ENCODE measurements at regions not wholly inside any gene's neighbourhood (a gene's known extent, or its start where the extent isn't known, plus 50 kb on each side); places are given as distances from the start of the nearest gene placed in this dataset.

DNA sequence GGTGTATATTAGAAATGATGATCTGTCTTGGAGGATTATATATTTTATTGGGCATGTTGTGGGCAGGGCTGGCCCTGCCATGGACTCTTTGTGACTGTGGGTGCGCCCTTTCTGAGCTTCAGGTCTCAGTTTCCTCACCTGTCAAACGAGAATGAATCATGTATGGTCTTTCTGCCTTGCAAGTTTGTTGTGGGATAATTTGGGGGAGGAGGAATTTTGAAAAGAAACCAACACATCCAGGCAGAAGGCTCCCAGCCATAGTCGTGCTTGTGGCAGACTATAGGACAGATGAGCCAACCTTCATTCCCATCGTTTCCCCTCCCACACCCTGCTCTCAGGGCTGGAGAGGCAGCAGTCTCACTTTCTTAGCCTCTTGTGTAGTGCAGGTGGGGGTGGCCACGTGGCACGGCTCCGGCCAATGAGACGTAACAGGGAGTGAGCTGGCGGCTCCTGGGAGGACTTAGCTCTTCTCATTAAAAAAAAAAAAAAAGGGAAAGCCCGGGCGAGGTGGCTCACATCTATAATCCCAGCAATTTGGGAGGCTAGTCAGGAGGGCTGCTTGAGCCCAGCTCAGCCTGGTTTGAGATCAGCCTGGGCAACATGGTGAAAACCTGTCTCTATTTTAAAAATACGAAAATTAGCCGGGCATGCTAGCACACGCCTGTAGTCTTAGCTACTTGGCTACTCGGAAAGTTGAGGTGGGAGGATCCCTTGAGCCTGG is 63.1 kb downstream of the RHOB start:
- Histone ChIP-seq H4K12ac (ENCODE audit: low read depth, low read length) (no peak overlapping the region), H3K36me3 (ENCODE audit: control insufficient read depth in 1 of 2, insufficient read depth in 2 of 2, low read length in 2 of 2) (no peaks in the 10 kb centered on the region), H2AK5ac (ENCODE audit: low read length) (peak overlapping the region; percentile 15), H3K79me1 (ENCODE audit: low read length) (peaks cover 37% of the 10 kb centered on the region), H3K4ac (ENCODE audit: low read depth, low read length) (no peak overlapping the region), H3K79me2 (ENCODE audit: control insufficient read depth, insufficient read depth, low read length, poor library complexity) (peaks cover 2% of the 10 kb centered on the region), H3K23ac (ENCODE audit: low read length) (no peak overlapping the region), H3K14ac (ENCODE audit: low read length) (no peak overlapping the region), H2BK120ac (ENCODE audit: insufficient read depth, low read length, poor library complexity) (no peak overlapping the region), H4K91ac (ENCODE audit: low read depth, low read length) (peak overlapping the region; percentile 19), H3K27ac (ENCODE audit: low read depth, low read length) (no peak overlapping the region), H3K4me2 (ENCODE audit: low read length) (no peak overlapping the region), H3K18ac (ENCODE audit: low read length) (no peak overlapping the region), H2AFZ (ENCODE audit: insufficient read depth, low read length, poor library complexity) (no peak overlapping the region), H3K4me1 (ENCODE audit: control insufficient read depth in 1 of 2, insufficient read depth in 2 of 2, low read length in 2 of 2) (peaks cover 27 to 30% of the 10 kb centered on the region in 2 experiments), H2BK5ac (ENCODE audit: low read depth, low read length, poor library complexity) (no peak overlapping the region), H3K27me3 (ENCODE audit: insufficient read depth, low read length) (no peaks in the 10 kb centered on the region), H2BK12ac (ENCODE audit: low read length) (peak overlapping the region; percentile 56), H4K8ac (ENCODE audit: low read depth, low read length) (peak overlapping the region; percentile 42), H3K9me3 (ENCODE audit: insufficient read depth, low read depth, low read length) (peaks cover 3% of the 10 kb centered on the region), H3K4me3 (ENCODE audit: low read depth, low read length) (no peak overlapping the region), H3K9ac (ENCODE audit: low read length) (no peak overlapping the region)
- WGBS (ENCODE audit: extremely low coverage, insufficient coverage, insufficient read length): no CpG with 5 or more reads among the region's 15 CpGs
- DNase-seq: peak; percentile 90 to 95

DNA sequence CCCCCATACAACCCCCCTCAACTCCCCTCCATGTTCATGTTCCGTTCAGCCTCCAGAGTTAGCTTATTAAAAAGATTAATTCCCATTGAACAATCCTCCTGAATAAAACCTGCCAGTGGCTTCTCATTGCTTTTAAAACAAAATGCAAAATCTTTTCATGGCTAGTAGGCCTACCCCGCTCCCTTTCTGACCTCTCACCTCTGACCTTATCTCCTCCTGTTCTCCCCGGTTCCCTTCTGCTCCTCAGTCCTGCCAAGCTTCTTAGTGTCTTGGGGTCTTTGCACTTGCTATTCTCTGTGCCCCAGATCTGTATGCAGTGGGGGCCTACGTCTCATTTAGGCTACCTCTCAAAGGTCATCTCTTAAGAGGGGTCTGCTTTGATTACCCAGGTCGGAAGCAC is 64.3 kb downstream of the RHOB start:
- Histone ChIP-seq H2AK5ac (ENCODE audit: low read length) (peak overlapping the region; percentile 14), H3K27ac (ENCODE audit: low read depth, low read length) (no peak overlapping the region), H2BK5ac (ENCODE audit: low read depth, low read length, poor library complexity) (no peak overlapping the region), H3K79me2 (ENCODE audit: control insufficient read depth, insufficient read depth, low read length, poor library complexity) (peaks cover 2% of the 10 kb centered on the region), H3K23ac (ENCODE audit: low read length) (no peak overlapping the region), H3K4me1 (ENCODE audit: control insufficient read depth in 1 of 2, insufficient read depth in 2 of 2, low read length in 2 of 2) (peaks cover 30 to 34% of the 10 kb centered on the region in 2 experiments), H3K36me3 (ENCODE audit: control insufficient read depth in 1 of 2, insufficient read depth in 2 of 2, low read length in 2 of 2) (no peaks in the 10 kb centered on the region), H4K12ac (ENCODE audit: low read depth, low read length) (no peak overlapping the region), H3K18ac (ENCODE audit: low read length) (no peak overlapping the region), H2AFZ (ENCODE audit: insufficient read depth, low read length, poor library complexity) (no peak overlapping the region), H3K14ac (ENCODE audit: low read length) (no peak overlapping the region), H3K4ac (ENCODE audit: low read depth, low read length) (no peak overlapping the region), H3K27me3 (ENCODE audit: insufficient read depth, low read length) (no peaks in the 10 kb centered on the region), H3K9ac (ENCODE audit: low read length) (no peak overlapping the region), H4K8ac (ENCODE audit: low read depth, low read length) (no peak overlapping the region), H2BK12ac (ENCODE audit: low read length) (peak overlapping the region; percentile 47), H4K91ac (ENCODE audit: low read depth, low read length) (peak overlapping the region; percentile 28), H3K9me3 (ENCODE audit: insufficient read depth, low read depth, low read length) (peaks cover 5% of the 10 kb centered on the region), H3K4me3 (ENCODE audit: low read depth, low read length) (no peak overlapping the region), H3K4me2 (ENCODE audit: low read length) (no peak overlapping the region), H2BK120ac (ENCODE audit: insufficient read depth, low read length, poor library complexity) (no peak overlapping the region), H3K79me1 (ENCODE audit: low read length) (peaks cover 39% of the 10 kb centered on the region)
- DNase-seq: no peak
- no CpG with 5 or more reads among the region's 5 CpGs for WGBS (ENCODE audit: extremely low coverage, insufficient coverage, insufficient read length)

DNA sequence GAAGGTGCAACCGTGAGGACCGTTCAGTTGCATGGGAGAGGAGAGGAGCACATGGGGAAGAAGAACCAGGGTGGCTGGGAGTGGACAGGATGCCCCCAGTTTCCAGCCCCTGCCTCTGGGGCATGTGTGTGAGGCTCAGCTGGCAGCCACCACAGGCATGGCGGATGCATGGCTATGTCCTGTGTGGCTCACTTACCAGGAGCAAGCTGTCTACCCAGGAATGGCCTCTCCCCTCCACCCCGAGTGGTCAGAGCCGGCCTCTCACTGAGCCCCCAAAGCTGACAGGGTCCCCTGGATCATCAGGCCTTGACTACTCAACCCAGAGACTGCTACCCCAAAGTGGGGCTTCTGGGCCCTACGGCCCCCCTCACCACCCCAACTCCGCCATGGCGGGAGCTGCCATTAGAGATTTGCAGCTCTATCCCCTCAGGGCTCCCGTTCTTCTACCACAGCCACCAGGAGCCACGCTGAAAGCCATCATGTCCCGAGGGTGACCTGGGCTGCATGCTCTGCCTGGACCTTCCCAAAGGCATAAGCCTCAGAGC is 65.3 kb downstream of the RHOB start:
- Histone ChIP-seq H4K8ac (ENCODE audit: low read depth, low read length) (no peak overlapping the region), H3K79me2 (ENCODE audit: control insufficient read depth, insufficient read depth, low read length, poor library complexity) (peaks cover 2% of the 10 kb centered on the region), H4K91ac (ENCODE audit: low read depth, low read length) (peak overlapping the region; percentile 10), H4K12ac (ENCODE audit: low read depth, low read length) (no peak overlapping the region), H3K4me2 (ENCODE audit: low read length) (no peak overlapping the region), H3K9me3 (ENCODE audit: insufficient read depth, low read depth, low read length) (peaks cover 5% of the 10 kb centered on the region), H3K4me3 (ENCODE audit: low read depth, low read length) (no peak overlapping the region), H3K27ac (ENCODE audit: low read depth, low read length) (no peak overlapping the region), H3K18ac (ENCODE audit: low read length) (no peak overlapping the region), H3K14ac (ENCODE audit: low read length) (no peak overlapping the region), H3K79me1 (ENCODE audit: low read length) (peaks cover 34% of the 10 kb centered on the region), H3K27me3 (ENCODE audit: insufficient read depth, low read length) (no peaks in the 10 kb centered on the region), H3K4me1 (ENCODE audit: control insufficient read depth in 1 of 2, insufficient read depth in 2 of 2, low read length in 2 of 2) (peaks cover 24 to 30% of the 10 kb centered on the region in 2 experiments), H3K23ac (ENCODE audit: low read length) (no peak overlapping the region), H2BK120ac (ENCODE audit: insufficient read depth, low read length, poor library complexity) (no peak overlapping the region), H3K4ac (ENCODE audit: low read depth, low read length) (no peak overlapping the region), H2BK5ac (ENCODE audit: low read depth, low read length, poor library complexity) (no peak overlapping the region), H2AFZ (ENCODE audit: insufficient read depth, low read length, poor library complexity) (no peak overlapping the region), H3K9ac (ENCODE audit: low read length) (no peak overlapping the region), H2BK12ac (ENCODE audit: low read length) (peak overlapping the region; percentile 73), H2AK5ac (ENCODE audit: low read length) (peak overlapping the region; percentile 50), H3K36me3 (ENCODE audit: control insufficient read depth in 1 of 2, insufficient read depth in 2 of 2, low read length in 2 of 2) (no peaks in the 10 kb centered on the region)
- no peak for DNase-seq
- WGBS (ENCODE audit: extremely low coverage, insufficient coverage, insufficient read length): no CpG with 5 or more reads among the region's 11 CpGs

DNA sequence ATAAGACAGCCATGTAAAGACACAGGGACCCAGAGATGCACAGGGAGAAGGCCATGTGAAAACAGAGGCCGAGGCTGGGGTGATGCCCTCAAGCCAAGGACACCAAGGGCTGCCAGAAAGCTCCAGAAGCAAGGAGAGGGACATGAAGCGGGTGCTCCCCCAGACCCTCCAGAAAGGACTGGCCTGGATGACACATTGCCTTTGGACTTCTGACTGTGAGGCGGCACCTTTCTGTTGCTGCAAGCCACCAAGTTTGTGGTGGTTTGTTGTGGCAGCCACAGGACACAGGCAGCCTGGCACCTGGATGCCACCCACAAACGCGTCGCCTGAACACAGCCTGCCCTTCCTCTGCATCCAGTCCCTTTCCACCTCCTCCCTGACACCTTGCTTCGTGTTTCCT is 67.1 kb downstream of the RHOB start:
- DNase-seq: no peak
- H3K36me3 ChIP-seq (ENCODE audit: control insufficient read depth in 1 of 2, insufficient read depth in 2 of 2, low read length in 2 of 2): no peaks in the 10 kb centered on the region
- no peak overlapping the region for H2BK5ac ChIP-seq (ENCODE audit: low read depth, low read length, poor library complexity)
- no peak overlapping the region for H3K4me2 ChIP-seq (ENCODE audit: low read length)
- H3K79me1 ChIP-seq (ENCODE audit: low read length): peaks cover 27% of the 10 kb centered on the region
- H4K12ac ChIP-seq (ENCODE audit: low read depth, low read length): no peak overlapping the region
- peaks cover 21 to 27% of the 10 kb centered on the region in 2 experiments for H3K4me1 ChIP-seq (ENCODE audit: control insufficient read depth in 1 of 2, insufficient read depth in 2 of 2, low read length in 2 of 2)
- H3K4ac ChIP-seq (ENCODE audit: low read depth, low read length): no peak overlapping the region
- peak overlapping the region; percentile 29 for H2BK120ac ChIP-seq (ENCODE audit: insufficient read depth, low read length, poor library complexity)
- peaks cover 5% of the 10 kb centered on the region for H3K9me3 ChIP-seq (ENCODE audit: insufficient read depth, low read depth, low read length)
- peak overlapping the region; percentile 70 for H2AK5ac ChIP-seq (ENCODE audit: low read length)
- H3K79me2 ChIP-seq (ENCODE audit: control insufficient read depth, insufficient read depth, low read length, poor library complexity): peaks cover 2% of the 10 kb centered on the region
- H3K27me3 ChIP-seq (ENCODE audit: insufficient read depth, low read length): no peaks in the 10 kb centered on the region
- H3K23ac ChIP-seq (ENCODE audit: low read length): no peak overlapping the region
- H3K27ac ChIP-seq (ENCODE audit: low read depth, low read length): no peak overlapping the region
- H3K14ac ChIP-seq (ENCODE audit: low read length): peak overlapping the region; percentile 11
- H3K4me3 ChIP-seq (ENCODE audit: low read depth, low read length): no peak overlapping the region
- H2BK12ac ChIP-seq (ENCODE audit: low read length): peak overlapping the region; percentile 61
- peak overlapping the region; percentile 12 for H3K18ac ChIP-seq (ENCODE audit: low read length)
- H3K9ac ChIP-seq (ENCODE audit: low read length): no peak overlapping the region
- WGBS (ENCODE audit: extremely low coverage, insufficient coverage, insufficient read length): no CpG with 5 or more reads among the region's 7 CpGs
- no peak overlapping the region for H4K8ac ChIP-seq (ENCODE audit: low read depth, low read length)
- no peak overlapping the region for H2AFZ ChIP-seq (ENCODE audit: insufficient read depth, low read length, poor library complexity)
- H4K91ac ChIP-seq (ENCODE audit: low read depth, low read length): peak overlapping the region; percentile 29
